K562 (cell line): ENCODE measurements at regions not wholly inside any gene's neighbourhood (a gene's known extent, or its start where the extent isn't known, plus 50 kb on each side); places are given as distances from the start of the nearest gene placed in this dataset.

Source experiments
- CBX3 ChIP-seq, 2 experiments: IDR thresholded peaks; 1 replicate in 1 of 2; 2 replicates in 1 of 2; pipeline ENCODE4 v1.6.1; 2012; ENCODE audit warnings: inconsistent platforms in 2 of 2, low read length in 2 of 2, borderline replicate concordance in 1 of 2, control low read depth in 1 of 2
- CTCF ChIP-seq, 3 experiments: IDR thresholded peaks in 2 of 3; conservative IDR thresholded peaks in 1 of 3; 2 replicates each; pipeline ENCODE4 v1.5.1; 2011 to 2012; ENCODE audit warnings: low read length in 3 of 3, mild to moderate bottlenecking in 3 of 3, control low read depth in 2 of 3, improper control_type of control experiment in 1 of 3, inconsistent platforms in 1 of 3, low read depth in 1 of 3, mixed read lengths in 1 of 3, moderate library complexity in 1 of 3; ENCODE audit not compliant: insufficient read depth in 2 of 3
- GABPA ChIP-seq: fragments of 200-800 bp; sonication (Bioruptor generic); conservative IDR thresholded peaks from 2 replicates; pipeline ENCODE4 v1.6.1; 2016; ENCODE audit warnings: low read depth, missing genetic modification characterization, missing compliant biosample characterization
- HIVEP1 ChIP-seq: fragments of 250-450 bp; sonication (Bioruptor Pico); IDR thresholded peaks from 2 replicates; pipeline ENCODE4 v1.4.0; 2020; ENCODE audit warnings: mild to moderate bottlenecking
- PATZ1 ChIP-seq: fragments of 250-450 bp; sonication (Bioruptor Pico); IDR thresholded peaks from 2 replicates; pipeline ENCODE4 v1.5.0; 2020; ENCODE audit warnings: mild to moderate bottlenecking, borderline replicate concordance
- RFX5 ChIP-seq: IDR thresholded peaks from 2 replicates; pipeline ENCODE4 v1.6.1; 2011; ENCODE audit warnings: low read depth, mild to moderate bottlenecking, improper control_type of control experiment, low read length
- SPI1 ChIP-seq: IDR thresholded peaks from 2 replicates; pipeline ENCODE4 v1.6.1; 2011; ENCODE audit warnings: low read depth, low read length, control low read depth, borderline replicate concordance

- TF ChIP-seq GABPA (no peak), PATZ1 (no peak), HIVEP1 (no peak), RFX5 (no peak), CTCF (IDR thresholded peaks at IDR 0.05 in 2 of 3, conservative IDR thresholded peaks at IDR 0.05 in 1 of 3; ENCODE audit: insufficient read depth in 2 of 3, low read depth in 1 of 3, low read length in 3 of 3) (no peak), CBX3 (IDR thresholded peaks at IDR 0.05; ENCODE audit: borderline replicate concordance in 1 of 2, low read length in 2 of 2) (no peak), SPI1 (no peak)
These were observed 79.2 kb downstream of the EFNB1 start for GRCh38 chrX:68908071-68908470.
